Osteoblast (primary cell): ENCODE measurements at regions not wholly inside any gene's neighbourhood (a gene's known extent, or its start where the extent isn't known, plus 50 kb on each side); places are given as distances from the start of the nearest gene placed in this dataset.

Experiments
- DNase-seq: peaks from one replicate; pipeline ENCODE4 v3.0.0; 2011; ENCODE audit warnings: low spot score, mixed read lengths; ENCODE audit not compliant: insufficient read length; ENCODE audit errors: missing footprints
- H2AFZ ChIP-seq: 2 replicates; pipeline ENCODE4 v1.6.0; 2011; ENCODE audit warnings: mild to moderate bottlenecking, low read length
- H3K27ac ChIP-seq: 2 replicates; pipeline ENCODE4 v1.5.1; 2011; ENCODE audit warnings: mild to moderate bottlenecking, low read depth, low read length, moderate library complexity
- H3K27me3 ChIP-seq: 2 replicates; pipeline ENCODE4 v1.6.0; 2012; ENCODE audit warnings: mild to moderate bottlenecking, control low read depth, inconsistent platforms, low read length, moderate library complexity; ENCODE audit not compliant: insufficient read depth
- H3K36me3 ChIP-seq: 2 replicates; pipeline ENCODE4 v1.5.1; 2011; ENCODE audit warnings: mild to moderate bottlenecking, low read length, control low read depth, moderate library complexity; ENCODE audit not compliant: insufficient read depth
- H3K4me1 ChIP-seq: 2 replicates; pipeline ENCODE4 v1.5.1; 2011; ENCODE audit warnings: mild to moderate bottlenecking, low read length, control low read depth, moderate library complexity; ENCODE audit not compliant: insufficient read depth
- H3K4me2 ChIP-seq: 2 replicates; pipeline ENCODE4 v1.6.0; 2011; ENCODE audit warnings: mild to moderate bottlenecking, low read length; ENCODE audit not compliant: insufficient read depth
- H3K4me3 ChIP-seq: fragments of 200-600 bp; sonication (generic); 3 replicates; pipeline ENCODE4 v1.5.1; 2012; ENCODE audit warnings: mild to moderate bottlenecking, low read length, inconsistent platforms; ENCODE audit not compliant: insufficient read depth
- H3K79me2 ChIP-seq: 2 replicates; pipeline ENCODE4 v1.6.0; 2012; ENCODE audit warnings: mild to moderate bottlenecking, low read length, control low read depth, inconsistent platforms; ENCODE audit not compliant: insufficient read depth
- H3K9me3 ChIP-seq: 2 replicates; pipeline ENCODE4 v1.5.1; 2011; ENCODE audit warnings: low read depth, low read length, control low read depth
- H4K20me1 ChIP-seq: 2 replicates; pipeline ENCODE4 v1.6.0; 2012; ENCODE audit warnings: mild to moderate bottlenecking, low read length, control low read depth; ENCODE audit not compliant: insufficient read depth
- TF ChIP-seq, protein P1 (sequence below): IDR thresholded peaks from 2 replicates; pipeline ENCODE4 v1.5.1; 2011; ENCODE audit warnings: mild to moderate bottlenecking, low read depth, low read length, moderate library complexity; ENCODE audit errors: extremely low read depth

- DNase-seq, result no peak
- Histone ChIP-seq H4K20me1 (no peaks in the 10 kb centered on the region), H3K9me3 (no peaks in the 10 kb centered on the region), H3K4me2 (no peak overlapping the region), H2AFZ (no peak overlapping the region), H3K4me1 (no peaks in the 10 kb centered on the region), H3K36me3 (no peaks in the 10 kb centered on the region), H3K27ac (no peak overlapping the region), H3K4me3 (no peak overlapping the region), H3K79me2 (no peaks in the 10 kb centered on the region), H3K27me3 (no peaks in the 10 kb centered on the region)
- TF ChIP-seq, protein P1, sequence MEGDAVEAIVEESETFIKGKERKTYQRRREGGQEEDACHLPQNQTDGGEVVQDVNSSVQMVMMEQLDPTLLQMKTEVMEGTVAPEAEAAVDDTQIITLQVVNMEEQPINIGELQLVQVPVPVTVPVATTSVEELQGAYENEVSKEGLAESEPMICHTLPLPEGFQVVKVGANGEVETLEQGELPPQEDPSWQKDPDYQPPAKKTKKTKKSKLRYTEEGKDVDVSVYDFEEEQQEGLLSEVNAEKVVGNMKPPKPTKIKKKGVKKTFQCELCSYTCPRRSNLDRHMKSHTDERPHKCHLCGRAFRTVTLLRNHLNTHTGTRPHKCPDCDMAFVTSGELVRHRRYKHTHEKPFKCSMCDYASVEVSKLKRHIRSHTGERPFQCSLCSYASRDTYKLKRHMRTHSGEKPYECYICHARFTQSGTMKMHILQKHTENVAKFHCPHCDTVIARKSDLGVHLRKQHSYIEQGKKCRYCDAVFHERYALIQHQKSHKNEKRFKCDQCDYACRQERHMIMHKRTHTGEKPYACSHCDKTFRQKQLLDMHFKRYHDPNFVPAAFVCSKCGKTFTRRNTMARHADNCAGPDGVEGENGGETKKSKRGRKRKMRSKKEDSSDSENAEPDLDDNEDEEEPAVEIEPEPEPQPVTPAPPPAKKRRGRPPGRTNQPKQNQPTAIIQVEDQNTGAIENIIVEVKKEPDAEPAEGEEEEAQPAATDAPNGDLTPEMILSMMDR, result no peak
Measured at GRCh38 chr5:87791869-87792268, 379.1 kb upstream of the CCNH start.

- H3K79me2 ChIP-seq, result no peaks in the 10 kb centered on the region
- TF ChIP-seq, protein P1, result no peak
- no peaks in the 10 kb centered on the region for H4K20me1 ChIP-seq
- peaks cover 3% of the 10 kb centered on the region for H3K27me3 ChIP-seq
- H3K36me3 ChIP-seq, result no peaks in the 10 kb centered on the region
- no peaks in the 10 kb centered on the region for H3K4me1 ChIP-seq
- H2AFZ ChIP-seq, result no peak overlapping the region
- H3K4me3 ChIP-seq, result no peak overlapping the region
- H3K27ac ChIP-seq, result no peak overlapping the region
- DNase-seq, result no peak
- H3K4me2 ChIP-seq, result no peak overlapping the region
- H3K9me3 ChIP-seq, result no peaks in the 10 kb centered on the region
Measured at GRCh38 chr5:87788416-87788815, 375.7 kb upstream of the CCNH start.

DNA sequence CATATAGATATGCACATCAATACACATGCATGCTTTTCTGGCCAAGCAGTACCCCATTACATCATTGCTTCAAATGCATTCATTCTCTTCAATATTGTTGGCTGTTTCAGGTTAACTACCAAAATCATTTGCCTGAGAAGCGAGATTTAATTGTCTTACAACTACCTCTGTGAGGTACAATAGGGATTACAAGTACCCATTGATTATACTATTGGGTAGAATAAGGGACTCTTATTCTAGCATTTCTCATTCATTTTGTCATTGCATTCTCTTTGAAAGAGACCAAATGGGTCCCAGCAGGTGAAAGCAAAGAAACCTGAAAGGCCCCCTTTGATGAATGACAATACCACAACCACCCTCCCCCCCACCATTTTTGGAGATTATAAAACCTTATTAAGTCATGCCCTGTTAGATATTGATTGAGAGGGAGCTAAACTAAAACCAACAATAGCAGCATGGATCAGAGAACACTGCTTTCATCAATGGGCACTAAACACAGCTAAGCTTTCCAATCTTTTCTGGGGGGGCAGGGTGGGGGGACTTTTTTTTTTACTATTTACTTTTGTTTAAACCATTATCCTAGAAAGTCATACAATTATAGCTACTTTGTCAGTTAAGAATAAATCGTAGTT is 375.0 kb upstream of the CCNH start:
- Histone ChIP-seq H3K27ac (no peak overlapping the region), H2AFZ (no peak overlapping the region), H3K9me3 (no peaks in the 10 kb centered on the region), H3K4me1 (no peaks in the 10 kb centered on the region), H4K20me1 (no peaks in the 10 kb centered on the region), H3K79me2 (no peaks in the 10 kb centered on the region), H3K27me3 (peaks cover 3% of the 10 kb centered on the region), H3K4me3 (no peak overlapping the region), H3K36me3 (no peaks in the 10 kb centered on the region), H3K4me2 (no peak overlapping the region)
- no peak for DNase-seq
- TF ChIP-seq, protein P1, result no peak

DNA sequence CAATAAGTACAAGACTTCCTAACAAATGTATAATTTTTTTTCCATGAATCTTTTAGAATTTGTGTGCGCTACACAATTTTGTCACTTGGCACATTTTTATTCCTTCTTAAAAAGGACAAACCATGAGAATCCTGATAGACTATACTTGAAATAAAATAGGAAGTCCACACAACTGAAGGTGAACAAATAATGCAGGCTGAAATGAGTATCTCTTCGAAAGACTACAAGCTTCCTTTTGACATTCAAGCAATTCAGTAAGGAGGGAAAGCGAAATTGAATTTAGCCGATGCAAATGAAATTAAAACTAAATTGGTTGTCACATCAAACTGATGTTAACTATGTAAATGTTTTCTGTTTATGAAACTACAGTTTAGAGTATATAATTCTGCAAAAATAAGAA is 374.4 kb upstream of the CCNH start:
- Histone ChIP-seq H3K4me2 (no peak overlapping the region), H3K9me3 (no peaks in the 10 kb centered on the region), H3K4me1 (no peaks in the 10 kb centered on the region), H3K36me3 (no peaks in the 10 kb centered on the region), H2AFZ (no peak overlapping the region), H3K27ac (no peak overlapping the region), H3K27me3 (peaks cover 7% of the 10 kb centered on the region), H3K79me2 (no peaks in the 10 kb centered on the region), H4K20me1 (no peaks in the 10 kb centered on the region), H3K4me3 (no peak overlapping the region)
- DNase-seq, result no peak
- TF ChIP-seq, protein P1, result no peak
